Stimulated activated CD4-positive, alpha-beta T cell treated with anti-CD3 and anti-CD28 coated beads, TNF-alpha, amount 100 ng/mL, for 48 hours (primary cell): ENCODE measurements at regions not wholly inside any gene's neighbourhood (a gene's known extent, or its start where the extent isn't known, plus 50 kb on each side); places are given as distances from the start of the nearest gene placed in this dataset.

ENCODE experiments used
- DNase-seq, 3 donors: peaks; one replicate each; pipeline ENCODE4 v3.0.0-alpha.2; 2020; ENCODE audit warnings: low read depth in 3 of 3

DNA sequence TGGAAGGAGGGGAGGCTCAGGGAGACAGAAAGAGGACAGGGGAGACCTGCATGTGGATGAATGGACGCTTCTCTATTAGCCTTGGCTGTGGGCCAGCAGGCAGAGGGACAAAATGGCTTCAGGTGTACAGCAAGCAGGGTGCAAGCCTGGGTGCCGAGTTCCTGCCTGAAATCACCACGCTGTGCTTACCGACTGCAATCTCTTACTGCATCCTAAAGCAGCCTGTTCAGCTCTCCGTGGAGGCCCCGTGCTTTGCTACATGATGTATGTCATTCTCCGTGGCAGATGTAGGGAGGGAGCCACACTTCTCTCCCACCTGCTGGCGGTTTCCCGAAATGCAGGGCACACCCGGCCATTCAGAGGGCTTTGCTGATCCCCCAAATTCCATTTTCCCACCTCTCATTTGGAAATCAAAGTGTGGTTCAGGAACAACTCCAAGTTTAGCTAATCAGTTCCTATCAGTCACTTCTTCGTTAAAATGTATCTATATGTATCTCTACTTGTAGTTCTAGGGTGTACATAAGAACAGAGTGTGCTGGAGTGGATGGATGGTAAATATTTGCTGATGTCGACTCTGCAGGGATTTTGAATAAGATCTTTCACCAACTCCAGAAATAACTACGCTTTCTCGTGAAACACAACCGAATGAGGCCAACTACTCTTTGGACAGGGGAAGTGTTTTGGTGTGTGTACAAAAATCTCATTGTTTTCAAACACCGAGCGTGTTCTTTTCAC lies 122.3 kb upstream of the BACE2 start:
- DNase-seq = no peak

DNA sequence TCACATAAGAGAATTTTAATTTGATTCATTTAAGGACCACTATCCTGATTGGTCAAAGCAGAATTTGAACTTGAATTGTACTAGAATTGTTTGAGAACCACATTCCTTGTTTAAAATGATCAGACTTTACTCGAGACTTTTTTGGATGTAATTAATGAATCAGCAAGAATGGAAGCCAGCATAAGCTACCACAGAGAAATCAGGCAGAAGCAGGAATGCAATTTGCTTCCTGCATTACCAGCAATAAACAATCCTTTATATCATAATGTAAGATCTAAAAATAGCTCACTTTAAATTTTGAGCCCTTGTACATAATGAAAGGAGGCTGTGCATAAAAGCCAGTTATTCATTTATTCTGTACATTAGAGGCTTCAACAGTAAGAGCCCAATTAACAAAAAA lies 119.8 kb upstream of the BACE2 start:
- no peak for DNase-seq

DNA sequence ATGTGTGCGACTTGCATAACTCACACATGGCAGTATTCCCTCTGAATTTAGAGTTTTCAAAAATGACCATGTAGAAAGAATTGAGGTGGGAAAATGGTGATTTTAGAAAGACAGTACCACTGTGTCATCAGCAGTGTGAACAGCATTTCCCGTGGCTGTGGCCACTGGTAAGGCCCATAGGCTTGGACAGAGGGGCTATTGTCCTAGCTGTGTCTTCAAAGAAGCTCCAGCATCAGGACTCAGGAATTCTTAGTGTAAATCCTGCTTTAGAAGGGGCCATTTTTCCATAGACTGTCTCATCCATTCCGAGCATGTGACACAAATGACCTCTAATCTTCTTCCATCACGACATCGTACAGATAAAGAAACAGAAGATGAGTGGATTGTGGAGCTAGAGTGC lies 119.3 kb upstream of the BACE2 start:
- DNase-seq = no peak

DNA sequence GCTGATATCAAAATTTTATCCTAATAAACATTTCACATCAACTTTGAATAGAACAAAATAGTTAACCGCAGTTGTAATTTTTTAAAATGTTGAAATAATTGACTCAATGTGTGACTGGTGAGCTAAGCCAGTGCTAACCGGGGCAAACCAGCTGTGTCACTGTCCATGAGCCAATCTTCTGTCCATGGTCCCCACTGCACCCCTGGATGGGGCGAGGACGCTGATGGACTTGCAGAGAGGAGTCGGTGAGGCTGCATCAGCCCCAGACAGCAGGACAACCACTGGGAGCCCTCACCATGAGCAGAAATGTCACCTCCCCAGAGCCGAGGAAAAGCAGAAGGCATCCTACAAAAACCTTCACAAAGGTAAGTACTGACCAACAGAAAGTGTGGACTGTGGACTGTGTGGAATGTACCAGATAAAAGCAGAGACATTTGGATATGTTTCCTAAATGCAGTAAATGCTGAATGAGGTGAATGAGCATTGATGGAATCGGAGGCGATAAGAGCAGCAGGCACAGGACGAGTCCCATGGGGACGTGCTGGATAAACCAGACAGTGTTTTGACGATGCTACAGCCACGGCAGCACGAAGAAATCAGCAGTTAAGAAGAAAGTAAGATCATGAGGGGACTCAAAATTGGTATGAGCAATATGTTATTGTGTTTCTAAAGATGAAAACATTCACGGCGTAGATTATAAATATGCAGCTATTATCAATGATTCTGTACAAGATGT lies 115.0 kb upstream of the BACE2 start:
- no peak for DNase-seq

DNA sequence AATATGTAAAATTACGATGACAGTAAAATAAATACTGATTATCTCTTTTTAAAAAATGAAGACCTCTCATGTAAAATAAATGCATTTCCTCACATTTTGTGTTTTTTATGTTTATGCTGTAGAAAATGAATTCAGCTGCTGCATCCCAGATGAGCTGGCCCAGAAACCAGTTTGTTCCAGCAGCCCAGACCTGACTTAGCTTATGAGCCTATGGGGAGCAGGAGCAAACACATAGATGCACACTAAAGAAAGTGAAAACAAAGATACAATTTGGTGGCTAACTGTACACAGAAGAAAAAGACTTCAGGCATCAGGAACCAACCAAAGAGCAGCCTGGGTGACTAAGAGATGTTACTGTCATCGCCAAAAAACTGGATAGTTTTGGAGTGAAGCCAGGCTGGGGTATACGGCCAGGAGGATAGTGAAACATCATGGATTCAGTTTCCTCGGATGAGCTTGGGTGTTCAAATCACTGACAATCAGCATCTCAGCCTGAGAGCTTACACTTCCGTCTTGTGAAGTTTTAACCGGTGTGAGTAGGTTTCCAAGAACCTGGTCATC lies 113.9 kb upstream of the BACE2 start:
- no peak for DNase-seq

DNA sequence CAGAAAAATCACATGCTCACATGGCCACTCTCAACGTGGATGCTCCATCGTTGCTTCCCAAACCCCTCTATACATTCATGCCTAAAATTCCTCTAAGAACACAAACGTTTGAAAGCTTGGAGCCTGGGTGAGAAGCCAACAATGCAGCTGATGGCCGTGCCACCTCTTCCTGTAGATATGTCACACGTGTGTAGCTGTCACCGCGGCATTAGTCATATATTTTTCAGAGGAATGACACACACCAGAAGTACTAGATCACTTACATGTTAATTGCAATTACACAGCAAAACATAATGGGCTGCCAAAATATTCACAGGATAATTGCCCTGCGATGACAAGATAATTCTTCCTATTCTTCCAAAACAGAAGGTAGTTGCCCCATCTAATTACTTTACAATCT lies 112.7 kb upstream of the BACE2 start:
- DNase-seq = no peak

DNA sequence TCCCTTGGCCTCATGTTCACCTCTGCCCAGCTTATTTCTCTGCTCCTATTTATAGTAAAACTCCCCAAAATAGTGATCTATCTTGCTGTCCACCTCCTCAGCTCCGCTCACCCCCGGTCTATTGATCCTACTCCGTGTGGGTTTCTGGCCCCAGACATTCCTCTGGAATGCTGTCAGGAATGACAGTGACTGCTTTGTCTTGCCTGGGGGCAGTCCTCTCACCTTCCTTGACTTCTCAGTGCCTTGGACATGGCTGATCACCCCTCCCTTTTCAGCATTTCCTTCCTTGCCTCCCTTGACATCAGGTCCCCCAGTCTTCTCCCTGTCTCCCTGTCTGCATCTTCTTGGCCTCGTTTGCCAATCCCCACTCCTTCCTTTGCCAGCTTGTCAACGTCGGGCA lies 108.1 kb upstream of the BACE2 start:
- DNase-seq = no peak

DNA sequence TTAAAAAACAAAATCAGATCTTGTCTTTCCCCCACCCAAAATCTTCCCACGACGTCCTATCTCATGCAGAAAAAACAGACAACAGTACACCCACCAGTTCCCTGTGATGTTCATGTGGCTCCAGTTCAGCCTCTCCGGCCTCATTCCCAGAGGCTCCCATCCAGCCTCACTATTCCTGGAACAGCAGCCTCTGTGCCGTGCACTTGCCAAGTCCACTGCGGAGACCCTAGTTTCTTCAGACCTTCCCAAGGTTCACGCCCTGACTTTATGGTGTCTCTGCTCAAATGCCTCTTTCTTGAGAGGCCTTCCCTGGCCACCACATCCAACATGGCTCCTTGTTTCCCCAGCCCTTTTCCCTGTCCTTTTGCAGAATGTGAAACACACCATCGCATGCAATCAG lies 106.3 kb upstream of the BACE2 start:
- DNase-seq = no peak

DNA sequence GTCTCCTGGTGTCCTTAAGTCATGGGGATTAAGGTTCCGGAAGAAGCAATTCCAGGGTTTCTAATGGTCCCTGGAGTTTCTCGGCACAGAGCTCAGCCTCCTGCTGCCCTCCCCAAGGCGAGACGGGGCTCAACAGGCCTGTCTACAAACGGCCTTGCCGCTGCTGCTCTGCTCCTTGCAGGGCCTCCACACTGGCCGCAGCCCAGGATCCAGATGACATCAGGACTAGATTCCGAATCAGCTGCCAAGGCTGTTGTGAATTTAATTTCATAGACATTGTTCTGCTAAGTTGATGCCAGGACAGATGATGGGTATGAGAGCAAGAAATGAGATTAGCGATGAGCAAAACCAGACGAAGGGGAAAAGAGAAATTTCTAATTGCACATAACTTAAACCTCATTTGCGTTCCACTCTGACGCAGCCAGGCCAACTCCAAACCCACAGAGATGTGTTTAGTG lies 103.6 kb upstream of the BACE2 start:
- DNase-seq = no peak

DNA sequence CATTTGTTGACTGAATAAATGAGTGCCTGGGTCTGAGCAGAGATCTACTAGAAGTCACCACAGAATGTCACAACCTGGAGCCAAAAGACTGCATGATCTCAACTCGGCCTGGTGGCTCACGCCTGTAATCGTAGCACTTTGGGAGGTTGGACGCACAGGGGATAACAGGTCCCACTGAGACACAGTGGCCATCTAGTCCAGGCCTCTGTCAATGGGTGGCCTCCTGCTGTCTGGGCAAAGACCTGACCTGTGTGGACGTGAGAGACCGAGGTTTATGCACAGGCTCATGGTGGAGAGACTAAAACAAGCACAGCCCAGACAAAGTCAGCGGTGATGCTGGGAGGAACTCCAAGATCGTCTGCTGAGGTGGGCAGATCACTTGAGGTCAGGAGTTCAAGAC lies 103.0 kb upstream of the BACE2 start:
- DNase-seq = no peak

DNA sequence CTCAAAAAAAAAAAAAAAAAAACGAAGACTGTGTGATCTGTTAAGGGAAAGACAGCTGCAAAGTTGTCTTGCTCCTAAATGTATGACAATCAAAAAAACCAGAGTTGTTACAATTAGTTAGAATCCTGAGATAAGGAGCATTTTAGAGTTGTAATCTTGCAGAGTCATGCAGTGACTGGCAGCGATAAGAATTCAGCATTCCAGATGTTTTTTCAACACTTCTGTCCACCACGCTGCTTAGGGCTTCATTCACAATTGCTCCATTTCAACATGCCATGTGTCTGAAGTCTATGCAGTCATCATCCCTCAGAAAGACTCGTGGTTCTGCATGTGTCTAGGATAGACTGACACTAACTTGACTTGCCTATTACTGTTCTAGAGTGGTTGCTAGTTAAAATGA lies 102.4 kb upstream of the BACE2 start:
- no peak for DNase-seq

DNA sequence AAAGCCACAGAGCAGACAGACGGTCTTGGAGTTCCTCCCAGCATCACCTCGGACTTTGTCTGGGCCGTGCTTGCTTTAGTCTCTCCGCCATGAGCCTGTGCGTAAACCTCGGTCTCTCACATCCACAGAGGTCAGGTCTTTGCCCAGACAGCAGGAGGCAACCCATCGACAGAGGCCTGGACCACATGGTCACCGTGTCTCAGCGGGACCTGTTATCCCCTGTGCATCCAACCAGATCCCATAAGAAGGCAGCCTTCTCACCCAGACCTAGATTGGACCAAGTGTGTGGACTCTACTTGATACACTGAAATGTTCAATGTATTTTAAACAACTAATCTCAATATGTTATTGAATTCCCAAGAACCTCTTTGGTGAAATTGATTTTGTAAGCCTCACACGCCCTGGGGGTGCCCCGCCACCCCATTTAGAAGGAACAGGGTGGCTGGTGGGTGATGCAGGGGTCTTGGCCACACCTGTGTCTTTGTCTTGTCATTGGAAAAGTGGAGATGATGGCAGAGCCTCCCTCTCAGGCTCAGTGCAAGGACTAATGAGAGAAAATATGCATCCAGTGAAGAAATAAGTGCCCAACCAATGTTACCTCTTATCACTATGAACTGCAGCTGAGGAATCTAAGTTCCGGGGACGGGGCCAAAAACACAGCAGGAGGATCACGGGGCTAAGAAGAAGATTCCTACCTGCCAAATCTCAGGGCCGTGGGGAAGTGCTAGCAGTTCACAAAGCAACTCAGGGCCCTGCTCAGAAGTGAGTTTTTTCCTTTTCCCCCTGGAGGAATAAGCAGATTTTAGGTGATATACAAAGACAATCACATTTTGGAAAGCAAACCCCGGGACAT lies 101.6 kb upstream of the BACE2 start:
- no peak for DNase-seq

DNA sequence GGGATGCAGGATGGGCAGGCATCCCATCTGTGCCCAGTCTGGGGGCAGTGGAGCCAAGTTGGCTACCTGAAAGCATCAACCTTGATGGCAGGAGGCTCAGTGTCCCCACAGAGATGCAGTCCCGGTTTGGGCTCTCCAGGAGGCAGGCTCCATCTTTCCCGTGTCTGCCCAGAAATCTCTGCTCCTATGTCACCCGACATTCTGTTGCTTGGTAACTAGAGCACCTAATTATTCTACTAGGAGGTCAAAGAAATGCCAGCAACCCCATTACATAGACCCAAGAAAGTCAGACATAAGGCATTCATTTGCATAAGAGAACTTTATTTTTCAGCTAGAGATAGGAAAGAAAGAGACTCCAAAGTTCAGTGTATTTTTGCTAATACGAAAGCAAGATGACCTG lies 100.3 kb upstream of the BACE2 start:
- DNase-seq = no peak

DNA sequence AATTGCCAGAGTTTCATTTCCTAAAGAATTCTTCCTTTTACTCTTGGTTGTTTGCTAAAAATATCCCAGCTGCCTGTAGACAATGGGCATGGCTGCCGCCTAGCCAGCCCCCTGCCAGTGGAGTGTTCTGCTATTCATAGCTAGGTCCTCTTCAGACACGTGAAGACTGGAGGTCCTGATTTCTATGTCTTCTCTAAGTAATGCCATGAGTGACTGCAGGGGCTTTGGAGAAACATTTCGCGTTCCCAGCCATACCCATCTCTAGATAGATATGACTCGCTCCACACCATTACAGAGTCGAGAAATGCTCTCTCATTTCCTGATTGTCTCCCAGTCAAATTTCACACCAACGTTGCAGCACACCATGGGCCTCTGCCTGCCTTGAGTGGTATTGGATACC lies 99.5 kb upstream of the BACE2 start:
- DNase-seq = no peak

DNA sequence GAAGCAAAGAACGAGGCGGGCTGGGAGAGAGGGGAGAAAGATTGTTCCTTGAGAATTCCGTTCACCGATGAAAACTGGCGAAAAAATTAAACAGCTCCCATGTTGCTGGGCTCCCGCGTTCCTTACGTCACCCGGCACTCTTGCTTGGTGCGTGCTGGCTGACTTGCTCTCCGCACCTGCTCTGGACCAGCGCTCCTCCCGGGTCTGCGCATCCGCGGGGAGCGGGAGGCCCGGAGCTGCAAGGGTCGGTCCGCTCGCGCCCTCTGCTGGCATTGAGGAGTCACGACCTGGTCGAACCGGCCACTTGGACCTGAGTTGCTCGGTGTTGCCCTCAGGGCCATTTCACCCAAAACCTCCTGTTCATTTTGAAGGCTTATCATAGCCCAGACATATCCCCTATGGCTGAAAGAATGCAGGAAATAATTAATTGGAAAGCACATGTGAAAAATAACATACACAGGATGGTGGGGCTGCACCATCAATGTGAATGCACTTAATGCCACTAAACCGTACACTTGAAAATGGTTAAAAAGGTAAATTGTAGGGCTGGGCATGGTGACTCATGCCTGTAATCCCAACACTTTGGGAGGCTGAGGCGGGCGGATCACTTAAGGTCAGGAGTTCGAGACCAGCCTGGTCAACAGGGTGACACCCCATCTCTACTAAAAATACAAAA lies 98.9 kb upstream of the BACE2 start:
- DNase-seq = peak; percentile 51 to 69 (median 56)

DNA sequence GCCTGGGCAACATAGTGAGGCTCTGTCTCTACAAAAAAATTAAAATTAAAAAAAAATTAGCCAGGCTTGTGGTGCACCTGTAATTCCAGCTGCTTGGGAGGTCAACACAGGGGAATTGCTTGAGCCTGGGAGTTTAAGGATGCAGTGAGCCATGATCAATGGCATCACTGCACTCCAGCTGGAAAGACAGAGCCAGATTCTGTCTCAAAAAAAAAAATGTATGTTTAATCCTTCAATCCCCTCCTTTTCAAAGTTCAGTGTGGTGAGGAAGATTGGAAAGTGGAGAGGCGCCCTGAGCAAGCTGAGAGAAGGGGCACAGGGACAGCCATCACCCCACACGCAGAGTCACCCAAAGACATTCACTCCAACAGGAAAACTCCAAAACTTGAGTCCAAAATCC lies 97.7 kb upstream of the BACE2 start:
- DNase-seq = no peak

DNA sequence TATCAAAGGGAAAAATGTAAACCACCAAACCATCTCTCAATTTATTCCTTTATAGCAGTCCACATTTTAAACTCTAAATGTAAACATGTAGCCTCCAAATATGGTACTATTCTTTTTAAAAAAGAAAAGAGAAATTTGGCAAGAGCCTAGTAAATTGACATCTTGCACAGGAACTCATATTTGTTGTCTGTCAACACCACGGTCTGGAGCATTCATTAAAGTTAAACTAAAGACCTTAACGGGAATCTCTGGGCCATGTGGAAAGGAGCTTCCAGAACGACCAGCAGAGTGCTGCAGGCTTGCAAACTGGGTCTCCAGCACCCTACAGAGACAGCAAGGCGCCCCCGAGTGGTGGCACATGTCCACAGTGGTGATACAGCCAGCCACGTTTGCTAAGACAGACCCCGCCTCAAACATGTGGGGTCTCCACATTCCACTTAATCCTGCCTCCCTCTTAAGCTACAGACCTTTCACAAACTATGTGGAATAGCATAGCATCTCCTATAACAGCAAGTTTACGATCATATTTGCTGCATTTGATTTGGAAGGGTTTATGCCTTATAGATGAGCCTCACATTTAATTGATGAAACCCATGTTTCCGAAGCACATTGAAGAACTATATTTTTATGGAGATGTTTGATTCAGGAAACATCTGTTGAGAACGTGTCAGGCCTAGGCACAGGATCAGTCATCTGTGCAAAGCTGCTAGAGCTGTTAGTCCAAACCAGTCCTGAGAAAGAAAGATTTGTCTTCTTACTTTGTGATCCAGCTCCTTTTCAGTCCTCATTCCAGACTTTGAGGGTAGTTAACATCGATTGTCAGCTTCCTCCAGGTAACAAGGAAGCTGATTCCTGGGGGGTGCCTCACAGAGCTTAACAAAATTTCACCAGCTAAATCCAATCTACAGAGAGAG lies 96.4 kb upstream of the BACE2 start:
- DNase-seq = no peak

DNA sequence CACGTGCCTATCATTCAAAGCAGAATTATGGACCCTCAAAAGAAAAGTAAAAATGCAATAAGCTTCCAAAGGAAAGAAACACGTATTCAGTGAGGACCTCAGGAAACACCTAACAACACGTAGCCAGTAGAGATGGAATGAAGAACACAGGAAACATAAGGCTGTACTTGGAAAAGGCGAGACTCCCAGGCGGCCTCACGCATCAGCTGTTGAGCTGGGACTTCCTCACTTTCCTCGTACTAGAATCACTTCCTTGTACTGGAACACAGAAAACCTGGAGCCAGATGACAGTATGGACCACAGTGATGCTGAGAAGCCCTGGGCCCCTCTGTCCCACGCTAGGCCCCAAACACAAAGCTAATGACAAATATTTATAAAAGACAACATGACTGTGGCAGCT lies 94.4 kb upstream of the BACE2 start:
- no peak for DNase-seq

DNA sequence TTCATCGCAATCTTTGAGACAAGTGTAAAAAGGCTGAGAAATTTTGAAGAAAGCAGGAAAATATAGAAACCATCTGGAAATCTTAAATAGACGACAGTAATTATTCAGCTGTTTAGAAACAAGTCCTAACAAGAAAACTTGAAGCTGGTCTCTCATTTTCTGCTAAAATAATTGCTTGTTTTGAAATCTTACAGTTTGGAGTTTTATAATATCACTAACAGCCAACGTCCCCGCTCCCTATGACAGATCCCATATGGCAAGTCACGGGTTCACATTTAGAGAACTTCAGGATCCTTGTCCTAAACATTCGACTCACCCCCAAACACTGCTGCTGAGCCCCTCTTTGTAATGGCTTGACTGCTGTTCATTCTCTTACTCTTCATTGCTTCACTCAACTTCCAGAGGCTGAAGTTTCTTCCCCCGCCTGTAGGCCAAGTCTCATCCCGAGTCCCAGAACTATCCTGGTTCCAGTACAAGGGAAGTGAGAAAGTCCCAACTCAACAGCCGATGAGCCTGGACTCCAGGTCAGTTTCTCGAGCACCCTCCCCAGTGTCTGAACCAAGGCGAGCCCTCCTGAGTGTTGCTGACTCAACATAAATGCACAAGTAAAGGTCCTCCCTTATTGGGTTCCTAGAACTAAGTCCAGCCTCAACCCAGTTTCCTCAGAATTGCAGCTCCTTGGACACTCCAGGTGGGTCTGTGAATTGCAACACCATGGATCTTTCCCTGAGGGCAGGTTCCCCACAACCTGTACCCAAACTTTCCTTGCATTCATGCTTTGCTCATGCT lies 93.4 kb upstream of the BACE2 start:
- no peak for DNase-seq

DNA sequence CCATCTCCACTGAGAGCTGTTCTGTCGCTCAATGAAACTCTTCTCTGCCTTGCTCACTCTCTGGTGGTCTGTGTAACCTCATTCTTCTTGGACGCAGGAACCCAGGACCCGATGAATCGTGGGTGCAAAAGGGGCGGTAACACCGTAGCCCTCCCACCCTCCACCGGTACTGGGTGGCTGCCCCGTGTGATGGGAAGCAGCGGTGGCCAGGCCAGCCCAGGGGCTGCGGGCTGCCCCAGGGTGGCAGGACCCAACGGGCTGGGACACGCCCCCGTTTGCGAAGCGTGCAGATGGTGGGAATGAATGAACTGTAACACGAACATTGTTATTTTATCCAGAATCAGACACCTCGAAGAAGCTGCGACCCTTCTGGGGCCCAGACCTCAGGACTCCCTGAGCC lies 92.3 kb upstream of the BACE2 start:
- no peak for DNase-seq
